HG03097 (cell line): ENCODE measurements at regions not wholly inside any gene's neighbourhood (a gene's known extent, or its start where the extent isn't known, plus 50 kb on each side); places are given as distances from the start of the nearest gene placed in this dataset.
A peak's percentile ranks its signal among the peaks of the same experiment; 100 is the strongest.
"Not testable (repeated sequence)": the region's sequence is repeated elsewhere in the genome, so short reads cannot be mapped to it uniquely, and the experiment has no call there.

Source experiments
- ATAC-seq: cut with Tn5 transposase; IDR thresholded peaks from one replicate; pipeline ENCODE4 v1.9.1; 2021; ENCODE audit not compliant: unreplicated experiment, low FRiP score

- no peak for ATAC-seq
These were observed 58.2 kb downstream of the RPRM start for GRCh38 chr2:153420394-153420793.

DNA sequence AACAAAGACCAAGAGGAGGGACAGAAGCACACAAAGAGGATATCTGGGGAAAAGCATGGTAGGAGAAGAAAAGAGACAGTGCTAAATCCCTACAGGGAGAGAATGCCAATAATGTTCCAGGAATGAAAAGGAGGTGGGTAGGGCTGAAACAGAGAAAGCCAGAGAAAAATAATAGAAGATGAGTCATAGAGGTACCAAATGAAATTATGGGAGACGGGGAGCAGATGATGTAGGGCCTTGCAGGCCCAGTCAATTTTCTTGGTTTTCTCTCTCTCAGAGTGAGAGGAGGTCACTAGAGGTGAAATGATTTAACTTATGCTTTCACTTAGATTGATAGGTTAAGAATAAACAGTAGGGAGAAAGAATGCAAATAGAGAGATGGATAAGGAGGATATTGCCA lies 61.5 kb downstream of the RPRM start:
- no peak for ATAC-seq

DNA sequence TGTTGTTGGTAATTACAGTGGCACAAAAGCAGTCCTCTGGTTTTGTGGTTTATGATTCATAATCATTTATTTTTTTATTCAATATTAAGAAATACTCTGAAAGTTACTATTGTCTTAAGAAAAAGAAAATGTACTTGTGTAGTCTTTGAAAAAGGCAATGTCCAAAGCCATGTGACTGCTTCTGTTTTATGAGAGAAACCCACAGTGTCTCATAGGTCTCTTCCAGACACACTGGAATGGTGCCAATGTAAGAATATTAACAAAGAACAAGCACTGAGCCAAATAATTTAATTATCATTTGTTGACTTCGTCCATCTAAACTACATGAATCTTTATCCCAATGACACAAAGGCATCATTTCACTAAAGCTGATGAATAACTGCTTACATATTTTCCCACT lies 62.5 kb downstream of the RPRM start:
- no peak for ATAC-seq

DNA sequence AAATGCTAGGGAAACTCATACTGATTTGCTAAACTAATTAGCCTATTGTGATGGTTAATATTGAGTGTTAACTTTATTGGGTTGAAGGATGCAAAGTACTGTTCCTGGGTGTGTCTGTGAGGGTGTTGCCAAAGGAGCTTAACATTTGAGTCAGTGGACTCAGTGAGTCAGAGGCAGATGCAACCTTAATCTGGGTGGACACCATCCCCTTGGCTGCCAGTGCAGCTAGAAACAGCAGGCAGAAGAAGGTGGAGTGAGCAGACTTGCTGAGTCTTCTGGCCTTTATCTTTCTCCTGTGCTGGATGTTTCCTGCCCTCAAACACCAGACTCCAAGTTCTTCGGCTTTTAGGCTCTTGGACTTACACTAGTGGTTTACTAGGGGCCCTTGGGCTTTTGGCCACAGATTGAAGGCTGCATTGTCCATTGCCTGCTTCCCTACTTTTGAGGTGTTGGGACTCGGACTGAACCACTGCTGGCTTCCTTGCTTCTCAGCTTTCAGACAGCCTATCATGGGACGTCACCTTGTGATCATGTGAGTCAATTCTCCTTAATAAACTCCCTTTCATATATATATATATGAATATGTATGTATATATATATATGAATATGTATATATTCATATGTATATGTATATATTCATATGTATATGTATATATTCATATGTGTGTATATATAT lies 69.7 kb downstream of the RPRM start:
- no peak for ATAC-seq

GRCh38 chr2:153405196-153405595 lies 73.4 kb downstream of the RPRM start:
- no peak for ATAC-seq

DNA sequence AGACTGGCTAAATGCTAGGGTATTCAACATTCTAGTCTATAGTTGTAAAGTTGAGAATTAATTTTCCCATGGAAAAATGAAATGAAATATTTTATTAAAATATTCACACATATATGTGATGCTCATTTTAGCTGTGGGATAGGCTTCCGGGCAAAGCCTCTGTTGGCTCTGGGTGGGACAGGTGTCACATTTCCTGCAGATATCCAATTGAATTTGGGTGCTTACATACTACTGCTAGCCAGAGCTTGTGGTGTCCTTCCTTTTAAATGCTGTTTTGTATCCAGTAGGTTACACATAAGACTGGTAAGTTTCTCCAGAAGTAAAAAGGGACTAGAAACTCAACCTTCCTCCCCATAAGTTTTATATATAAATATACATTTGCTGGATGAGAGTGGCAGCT lies 73.8 kb downstream of the RPRM start:
- no peak for ATAC-seq

- ATAC-seq, result no peak
These were observed 74.6 kb downstream of the RPRM start for GRCh38 chr2:153403940-153404339.

GRCh38 chr2:153403352-153403751 lies 75.2 kb downstream of the RPRM start:
- ATAC-seq, result not testable (repeated sequence)

DNA sequence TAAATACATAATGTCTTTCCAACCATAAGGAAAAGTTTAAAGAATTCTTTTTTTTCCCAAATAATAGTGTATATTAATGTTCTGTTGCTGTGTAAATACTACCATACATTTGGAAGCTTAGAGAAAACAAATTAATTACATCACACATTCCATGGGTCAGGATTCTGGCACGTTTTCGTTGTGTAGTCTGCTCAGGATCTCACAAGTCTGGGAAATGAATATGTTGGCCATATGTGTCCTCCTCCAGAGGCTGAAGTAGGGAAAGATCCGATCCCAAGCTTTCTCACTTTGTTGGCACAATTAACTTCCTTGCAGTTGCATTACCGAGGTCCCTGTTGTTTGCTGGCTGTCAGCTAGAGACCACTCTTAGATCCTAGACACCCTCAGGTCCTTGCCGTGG lies 83.9 kb downstream of the RPRM start:
- ATAC-seq, result no peak

- no peak for ATAC-seq
These were observed 84.3 kb downstream of the RPRM start for GRCh38 chr2:153394247-153394646.

DNA sequence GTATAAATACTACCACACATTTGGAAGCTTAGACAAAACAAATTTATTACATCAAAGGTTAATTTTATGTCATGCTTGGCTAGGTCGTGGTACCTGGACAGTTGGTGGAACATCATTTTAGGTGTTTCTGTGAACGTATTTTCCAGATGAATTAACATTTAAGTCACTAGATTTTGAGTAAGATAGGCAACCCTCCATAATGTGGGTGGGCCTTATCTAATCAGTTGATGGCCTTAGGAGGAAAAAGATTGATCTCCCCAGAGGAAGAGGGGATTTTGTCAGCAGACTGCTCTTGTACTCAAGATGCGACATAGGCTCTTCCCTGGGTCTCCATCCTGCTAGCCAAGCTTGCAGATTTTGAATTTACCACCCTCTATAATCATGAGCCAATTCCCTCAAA lies 85.0 kb downstream of the RPRM start:
- ATAC-seq, result no peak

DNA sequence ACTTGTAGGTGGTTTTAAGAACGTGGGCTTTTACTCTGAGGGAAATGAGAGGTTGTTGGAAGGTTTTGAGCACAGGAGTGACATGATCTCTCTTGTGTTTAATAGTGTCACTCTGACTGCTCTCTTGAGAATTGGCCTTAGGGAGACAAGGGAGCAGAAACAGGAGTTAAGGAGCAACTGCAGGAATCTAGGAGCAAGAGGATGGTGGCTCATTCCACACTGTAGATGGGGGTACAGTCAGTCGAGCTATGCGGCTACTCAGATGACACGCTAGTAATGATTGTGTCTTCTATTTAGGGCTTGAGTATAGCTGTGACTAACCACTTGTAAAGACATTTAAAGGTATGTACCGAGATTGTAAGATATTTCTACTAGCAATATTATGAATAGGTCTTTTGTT lies 87.4 kb downstream of the RPRM start:
- ATAC-seq, result no peak

- no peak for ATAC-seq
These were observed 90.3 kb downstream of the RPRM start for GRCh38 chr2:153388246-153388645.

- ATAC-seq, result no peak
These were observed 91.4 kb downstream of the RPRM start for GRCh38 chr2:153387203-153387602.

DNA sequence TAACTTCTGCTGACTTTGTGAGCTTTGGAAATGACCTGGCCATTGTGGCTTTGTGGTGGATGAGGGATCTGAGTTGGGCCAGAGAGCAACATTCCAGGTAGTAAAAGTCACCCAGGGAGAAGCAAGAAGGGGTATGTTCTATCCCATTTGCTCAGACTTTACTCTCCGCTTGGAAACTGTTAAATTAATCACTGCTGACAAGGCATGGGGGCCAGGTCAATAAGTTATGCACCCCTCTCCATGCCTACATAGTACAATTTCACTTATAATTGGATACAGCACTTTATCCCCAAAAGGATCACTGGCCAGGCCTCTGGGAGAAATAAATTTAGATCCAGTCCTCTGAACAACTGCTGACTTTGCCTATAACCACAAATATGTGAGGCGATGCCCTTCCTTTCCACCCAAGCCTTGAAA lies 92.1 kb downstream of the RPRM start:
- ATAC-seq, result no peak

GRCh38 chr2:153373510-153374279 lies 104.9 kb downstream of the RPRM start:
- ATAC-seq, result peak; percentile 89

GRCh38 chr2:153360239-153360638 lies 118.3 kb downstream of the RPRM start:
- no peak for ATAC-seq

GRCh38 chr2:153354377-153354776 lies 124.2 kb downstream of the RPRM start:
- ATAC-seq, result no peak

DNA sequence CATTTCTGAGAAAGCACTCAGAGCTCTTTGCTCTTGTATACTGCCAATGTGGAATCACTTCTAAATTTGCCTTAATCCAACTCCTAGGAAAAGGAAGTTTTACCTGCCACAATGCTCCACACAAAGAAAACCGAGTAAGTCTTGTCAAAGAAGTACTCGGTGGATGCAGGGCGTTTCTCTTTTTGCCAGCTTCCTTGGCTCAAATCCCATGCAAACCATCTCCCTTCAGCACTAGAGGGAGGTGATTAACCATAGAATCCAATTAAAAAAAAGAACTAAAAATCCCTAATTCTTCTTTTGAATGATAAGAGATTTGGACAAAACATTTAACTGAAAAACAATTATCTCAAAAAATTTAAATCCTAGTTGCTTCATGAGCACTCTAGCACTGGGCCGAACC lies 129.0 kb downstream of the RPRM start:
- no peak for ATAC-seq

- no peak for ATAC-seq
These were observed 130.6 kb downstream of the RPRM start for GRCh38 chr2:153347818-153348495.

- no peak for ATAC-seq
These were observed 157.7 kb downstream of the RPRM start for GRCh38 chr2:153320879-153321278.

GRCh38 chr2:153311432-153311831 lies 167.1 kb downstream of the RPRM start:
- ATAC-seq, result no peak
